DND-41 (cell line): ENCODE measurements at regions not wholly inside any gene's neighbourhood (a gene's known extent, or its start where the extent isn't known, plus 50 kb on each side); places are given as distances from the start of the nearest gene placed in this dataset.

ENCODE experiments used
- EZH2 ChIP-seq: IDR thresholded peaks from 3 replicates; pipeline ENCODE4 v1.6.1; 2012; ENCODE audit warnings: borderline replicate concordance, low read depth, mild to moderate bottlenecking, moderate library complexity, low read length, inconsistent platforms; ENCODE audit not compliant: severe bottlenecking
- TF ChIP-seq, protein P1 (sequence below): IDR thresholded peaks from 2 replicates; pipeline ENCODE4 v1.5.1; 2012; ENCODE audit warnings: borderline replicate concordance, low read length, moderate library complexity, mild to moderate bottlenecking; ENCODE audit not compliant: poor library complexity, severe bottlenecking; ENCODE audit errors: extremely low read depth

DNA sequence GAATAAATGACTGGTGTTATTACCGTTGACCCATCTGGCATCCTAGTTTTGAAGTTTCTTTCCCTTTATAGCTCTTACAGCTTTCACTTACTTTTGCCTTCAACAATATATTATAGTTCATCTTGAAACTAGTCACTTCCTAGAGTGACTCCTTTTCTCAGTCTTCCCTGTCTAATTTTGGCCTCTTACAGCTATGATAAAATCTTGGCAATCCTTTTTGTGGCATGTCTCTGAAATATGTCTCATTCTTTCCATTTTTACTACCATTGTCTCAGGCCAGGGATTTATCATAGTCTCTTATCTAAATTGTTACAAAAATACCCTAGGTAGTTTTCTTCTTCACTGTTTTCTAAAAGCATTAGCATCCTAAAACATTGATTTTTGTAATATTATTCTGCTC lies 621.3 kb upstream of the ZNF608 start:
- TF ChIP-seq, protein P1, sequence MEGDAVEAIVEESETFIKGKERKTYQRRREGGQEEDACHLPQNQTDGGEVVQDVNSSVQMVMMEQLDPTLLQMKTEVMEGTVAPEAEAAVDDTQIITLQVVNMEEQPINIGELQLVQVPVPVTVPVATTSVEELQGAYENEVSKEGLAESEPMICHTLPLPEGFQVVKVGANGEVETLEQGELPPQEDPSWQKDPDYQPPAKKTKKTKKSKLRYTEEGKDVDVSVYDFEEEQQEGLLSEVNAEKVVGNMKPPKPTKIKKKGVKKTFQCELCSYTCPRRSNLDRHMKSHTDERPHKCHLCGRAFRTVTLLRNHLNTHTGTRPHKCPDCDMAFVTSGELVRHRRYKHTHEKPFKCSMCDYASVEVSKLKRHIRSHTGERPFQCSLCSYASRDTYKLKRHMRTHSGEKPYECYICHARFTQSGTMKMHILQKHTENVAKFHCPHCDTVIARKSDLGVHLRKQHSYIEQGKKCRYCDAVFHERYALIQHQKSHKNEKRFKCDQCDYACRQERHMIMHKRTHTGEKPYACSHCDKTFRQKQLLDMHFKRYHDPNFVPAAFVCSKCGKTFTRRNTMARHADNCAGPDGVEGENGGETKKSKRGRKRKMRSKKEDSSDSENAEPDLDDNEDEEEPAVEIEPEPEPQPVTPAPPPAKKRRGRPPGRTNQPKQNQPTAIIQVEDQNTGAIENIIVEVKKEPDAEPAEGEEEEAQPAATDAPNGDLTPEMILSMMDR: no peak
- TF ChIP-seq EZH2: no peak
